ENCODE measurements at regions not wholly inside any gene's neighbourhood (a gene's known extent, or its start where the extent isn't known, plus 50 kb on each side); places are given as distances from the start of the nearest gene placed in this dataset.

DNA sequence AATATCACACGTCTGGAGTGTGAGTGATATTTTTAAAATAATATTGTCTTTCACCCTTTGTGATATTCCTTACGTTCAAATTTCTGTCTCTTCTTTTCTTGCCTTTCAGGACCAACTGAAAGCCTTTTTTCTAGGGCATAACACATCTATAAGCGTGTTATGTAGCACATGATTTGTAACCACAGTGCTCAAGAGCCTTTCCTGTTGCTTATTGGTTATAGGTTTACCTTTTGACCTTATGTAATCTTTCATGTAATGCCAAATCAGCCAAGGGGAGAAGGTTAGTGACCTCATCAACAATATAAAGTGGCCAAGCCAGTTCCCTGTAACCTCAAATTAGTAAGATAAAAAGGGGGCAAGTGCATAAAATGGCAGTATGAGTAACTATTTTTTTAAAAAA, 480.2 kb downstream of the AMY1C start:
- Histone ChIP-seq H3K27me3 (replicated peaks; ENCODE audit: insufficient read depth, low read depth, low read length, poor library complexity) (no peaks in the 10 kb centered on the region), H3K4me3 (ENCODE audit: low read depth, low read length, poor library complexity, severe bottlenecking) (no peak overlapping the region), H3K4me1 (ENCODE audit: insufficient read depth, low read length, poor library complexity, severe bottlenecking) (no peaks in the 10 kb centered on the region), H3K36me3 (ENCODE audit: insufficient read depth, low read length, poor library complexity, severe bottlenecking) (no peaks in the 10 kb centered on the region), H3K9me3 (ENCODE audit: low read depth, low read length, poor library complexity, severe bottlenecking) (no peaks in the 10 kb centered on the region), H3K27ac (ENCODE audit: low read depth, low read length, poor library complexity, severe bottlenecking) (no peak overlapping the region)
- no peak for DNase-seq (ENCODE audit: low spot score)
- TF ChIP-seq EZH2 (IDR thresholded peaks at IDR 0.05; ENCODE audit: borderline replicate concordance, low read depth, low read length, poor library complexity, severe bottlenecking) = no peak
- TF ChIP-seq, protein P1, sequence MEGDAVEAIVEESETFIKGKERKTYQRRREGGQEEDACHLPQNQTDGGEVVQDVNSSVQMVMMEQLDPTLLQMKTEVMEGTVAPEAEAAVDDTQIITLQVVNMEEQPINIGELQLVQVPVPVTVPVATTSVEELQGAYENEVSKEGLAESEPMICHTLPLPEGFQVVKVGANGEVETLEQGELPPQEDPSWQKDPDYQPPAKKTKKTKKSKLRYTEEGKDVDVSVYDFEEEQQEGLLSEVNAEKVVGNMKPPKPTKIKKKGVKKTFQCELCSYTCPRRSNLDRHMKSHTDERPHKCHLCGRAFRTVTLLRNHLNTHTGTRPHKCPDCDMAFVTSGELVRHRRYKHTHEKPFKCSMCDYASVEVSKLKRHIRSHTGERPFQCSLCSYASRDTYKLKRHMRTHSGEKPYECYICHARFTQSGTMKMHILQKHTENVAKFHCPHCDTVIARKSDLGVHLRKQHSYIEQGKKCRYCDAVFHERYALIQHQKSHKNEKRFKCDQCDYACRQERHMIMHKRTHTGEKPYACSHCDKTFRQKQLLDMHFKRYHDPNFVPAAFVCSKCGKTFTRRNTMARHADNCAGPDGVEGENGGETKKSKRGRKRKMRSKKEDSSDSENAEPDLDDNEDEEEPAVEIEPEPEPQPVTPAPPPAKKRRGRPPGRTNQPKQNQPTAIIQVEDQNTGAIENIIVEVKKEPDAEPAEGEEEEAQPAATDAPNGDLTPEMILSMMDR (conservative IDR thresholded peaks at IDR 0.05; ENCODE audit: low read depth, low read length) = no peak
- no TSS peak for BruUV-seq (replicated peaks)
- CTCF ChIA-PET = no interaction called here
- intact Hi-C loops (cut with micrococcal nuclease; ENCODE audit: unreplicated experiment) = no loop called here
- POLR2A ChIA-PET (ENCODE audit: low non-redundant PET) = interaction anchor here (0.7 kb wide), 1 partner anchor 119 kb away, joined by 3 read pairs; no protein-coding TSS in a partner anchor

DNA sequence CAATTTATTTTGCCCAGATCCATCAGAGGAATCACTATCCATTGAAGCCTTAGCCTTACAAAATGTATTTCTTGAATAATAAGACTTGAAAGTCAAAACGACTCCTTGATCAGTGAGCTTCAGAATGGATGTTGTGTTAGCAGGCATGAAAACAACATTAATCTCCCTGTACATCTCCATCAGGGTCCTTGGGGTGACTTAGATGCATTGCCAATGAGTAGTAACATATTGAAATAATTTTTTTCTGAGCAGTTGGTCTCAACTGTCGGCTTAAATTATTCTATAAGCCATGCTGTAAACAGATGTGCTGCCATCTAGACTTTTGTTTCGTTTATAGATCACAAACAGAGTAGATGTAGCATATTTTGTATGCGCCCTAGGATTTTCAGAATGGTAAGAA, 482.0 kb downstream of the AMY1C start:
- TF ChIP-seq, protein P1 (conservative IDR thresholded peaks at IDR 0.05; ENCODE audit: low read depth, low read length) = no peak
- no peak for TF ChIP-seq EZH2 (IDR thresholded peaks at IDR 0.05; ENCODE audit: borderline replicate concordance, low read depth, low read length, poor library complexity, severe bottlenecking)
- ChIA-PET POLR2A (ENCODE audit: low non-redundant PET) (no interaction called here), CTCF (no interaction called here)
- BruUV-seq (replicated peaks) = no TSS peak
- no peak for DNase-seq (ENCODE audit: low spot score)
- Histone ChIP-seq H3K4me3 (ENCODE audit: low read depth, low read length, poor library complexity, severe bottlenecking) (no peak overlapping the region), H3K9me3 (ENCODE audit: low read depth, low read length, poor library complexity, severe bottlenecking) (no peaks in the 10 kb centered on the region), H3K36me3 (ENCODE audit: insufficient read depth, low read length, poor library complexity, severe bottlenecking) (no peaks in the 10 kb centered on the region), H3K27ac (ENCODE audit: low read depth, low read length, poor library complexity, severe bottlenecking) (no peak overlapping the region), H3K27me3 (replicated peaks; ENCODE audit: insufficient read depth, low read depth, low read length, poor library complexity) (no peaks in the 10 kb centered on the region), H3K4me1 (ENCODE audit: insufficient read depth, low read length, poor library complexity, severe bottlenecking) (no peaks in the 10 kb centered on the region)
- intact Hi-C loops (cut with micrococcal nuclease; ENCODE audit: unreplicated experiment) = no loop called here

DNA sequence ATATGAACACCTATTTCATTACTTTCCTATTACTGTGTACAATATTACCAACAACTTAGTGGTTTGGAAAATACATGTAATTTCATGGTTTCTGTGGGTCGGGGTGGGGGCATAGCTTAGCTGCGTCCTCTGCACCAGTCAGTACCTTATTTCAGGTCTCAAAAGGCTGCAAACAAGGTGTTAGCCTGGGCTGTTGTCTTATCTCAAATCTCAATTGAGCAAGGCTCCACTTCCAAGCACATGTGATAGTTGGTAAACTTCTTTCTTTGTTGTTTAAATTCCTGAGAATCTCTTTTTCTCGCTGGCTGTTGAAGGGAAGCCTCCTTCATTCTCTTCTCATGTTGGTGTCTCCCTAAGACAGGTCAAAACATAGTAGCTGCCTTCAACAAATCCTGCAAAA, 485.4 kb downstream of the AMY1C start:
- CTCF ChIA-PET = no interaction called here
- DNase-seq (ENCODE audit: low spot score) = no peak
- BruUV-seq (replicated peaks) = no TSS peak
- Histone ChIP-seq H3K4me1 (ENCODE audit: insufficient read depth, low read length, poor library complexity, severe bottlenecking) (no peaks in the 10 kb centered on the region), H3K36me3 (ENCODE audit: insufficient read depth, low read length, poor library complexity, severe bottlenecking) (no peaks in the 10 kb centered on the region), H3K27ac (ENCODE audit: low read depth, low read length, poor library complexity, severe bottlenecking) (no peak overlapping the region), H3K4me3 (ENCODE audit: low read depth, low read length, poor library complexity, severe bottlenecking) (no peak overlapping the region), H3K9me3 (ENCODE audit: low read depth, low read length, poor library complexity, severe bottlenecking) (no peaks in the 10 kb centered on the region), H3K27me3 (replicated peaks; ENCODE audit: insufficient read depth, low read depth, low read length, poor library complexity) (no peaks in the 10 kb centered on the region)
- TF ChIP-seq, protein P1 (conservative IDR thresholded peaks at IDR 0.05; ENCODE audit: low read depth, low read length) = no peak
- TF ChIP-seq EZH2 (IDR thresholded peaks at IDR 0.05; ENCODE audit: borderline replicate concordance, low read depth, low read length, poor library complexity, severe bottlenecking) = no peak
- intact Hi-C loops (cut with micrococcal nuclease; ENCODE audit: unreplicated experiment) = no loop called here
- POLR2A ChIA-PET (ENCODE audit: low non-redundant PET) = no interaction called here

Data from A673 (cell line).